IMR-90 (cell line): ENCODE measurements at regions not wholly inside any gene's neighbourhood (a gene's known extent, or its start where the extent isn't known, plus 50 kb on each side); places are given as distances from the start of the nearest gene placed in this dataset.

Experiments used
- FOS ChIP-seq: fragments of 150-350 bp; IDR thresholded peaks from 2 replicates; pipeline ENCODE4 v1.6.1; 2016; ENCODE audit warnings: low read depth, low read length
- POLR2A ChIP-seq: IDR thresholded peaks from 2 replicates; pipeline ENCODE4 v1.6.1; 2012; ENCODE audit warnings: mild to moderate bottlenecking, low read depth, low read length
- TF ChIP-seq, protein P1 (sequence below): conservative IDR thresholded peaks from 2 replicates; pipeline ENCODE4 v1.5.1; 2012; ENCODE audit warnings: mild to moderate bottlenecking, low read depth, low read length, improper control_type of control experiment
- TF ChIP-seq, protein P2 (sequence below): fragments of 150-350 bp; IDR thresholded peaks from 2 replicates; pipeline ENCODE4 v1.6.1; 2016; ENCODE audit warnings: low read depth, mild to moderate bottlenecking, low read length, moderate library complexity, borderline replicate concordance

DNA sequence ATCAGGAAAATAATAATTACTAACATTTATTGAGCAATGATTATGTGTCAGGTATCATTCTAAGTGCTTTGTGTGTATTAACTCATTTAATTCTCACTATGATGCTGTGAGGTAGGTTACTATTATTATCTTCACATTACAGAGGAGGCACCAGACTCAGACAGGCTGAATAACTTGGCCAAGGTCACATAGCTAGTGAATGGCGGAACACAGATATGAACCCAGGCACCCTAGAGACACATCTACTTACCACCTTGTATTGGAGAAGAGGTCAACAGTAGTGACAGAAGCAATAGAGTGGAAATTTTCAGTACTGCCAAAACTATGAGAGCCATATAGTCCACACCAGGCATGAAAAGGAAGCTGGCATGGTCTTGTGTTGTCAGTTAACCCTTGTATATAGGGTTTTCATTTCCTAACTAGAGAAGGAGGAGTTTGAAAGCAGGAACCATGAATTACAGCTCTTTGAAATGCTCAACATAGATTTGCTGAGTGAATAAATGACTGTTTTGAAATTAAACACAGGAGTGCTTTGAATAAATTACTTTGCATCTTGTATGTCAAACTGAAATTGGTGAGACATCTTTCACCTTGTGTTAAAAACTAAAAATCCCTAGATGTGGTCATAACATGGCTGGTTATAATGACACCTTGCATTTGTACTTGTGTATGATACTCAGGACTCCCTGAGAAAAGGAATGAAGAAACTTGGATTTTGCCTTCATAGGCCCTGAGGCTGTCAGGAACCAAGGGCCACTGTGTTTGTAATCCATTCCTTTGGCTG, 71.8 kb downstream of the RTL9 start:
- TF ChIP-seq, protein P1, sequence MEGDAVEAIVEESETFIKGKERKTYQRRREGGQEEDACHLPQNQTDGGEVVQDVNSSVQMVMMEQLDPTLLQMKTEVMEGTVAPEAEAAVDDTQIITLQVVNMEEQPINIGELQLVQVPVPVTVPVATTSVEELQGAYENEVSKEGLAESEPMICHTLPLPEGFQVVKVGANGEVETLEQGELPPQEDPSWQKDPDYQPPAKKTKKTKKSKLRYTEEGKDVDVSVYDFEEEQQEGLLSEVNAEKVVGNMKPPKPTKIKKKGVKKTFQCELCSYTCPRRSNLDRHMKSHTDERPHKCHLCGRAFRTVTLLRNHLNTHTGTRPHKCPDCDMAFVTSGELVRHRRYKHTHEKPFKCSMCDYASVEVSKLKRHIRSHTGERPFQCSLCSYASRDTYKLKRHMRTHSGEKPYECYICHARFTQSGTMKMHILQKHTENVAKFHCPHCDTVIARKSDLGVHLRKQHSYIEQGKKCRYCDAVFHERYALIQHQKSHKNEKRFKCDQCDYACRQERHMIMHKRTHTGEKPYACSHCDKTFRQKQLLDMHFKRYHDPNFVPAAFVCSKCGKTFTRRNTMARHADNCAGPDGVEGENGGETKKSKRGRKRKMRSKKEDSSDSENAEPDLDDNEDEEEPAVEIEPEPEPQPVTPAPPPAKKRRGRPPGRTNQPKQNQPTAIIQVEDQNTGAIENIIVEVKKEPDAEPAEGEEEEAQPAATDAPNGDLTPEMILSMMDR: no peak
- TF ChIP-seq POLR2A: no peak
- no peak for TF ChIP-seq FOS
- TF ChIP-seq, protein P2, sequence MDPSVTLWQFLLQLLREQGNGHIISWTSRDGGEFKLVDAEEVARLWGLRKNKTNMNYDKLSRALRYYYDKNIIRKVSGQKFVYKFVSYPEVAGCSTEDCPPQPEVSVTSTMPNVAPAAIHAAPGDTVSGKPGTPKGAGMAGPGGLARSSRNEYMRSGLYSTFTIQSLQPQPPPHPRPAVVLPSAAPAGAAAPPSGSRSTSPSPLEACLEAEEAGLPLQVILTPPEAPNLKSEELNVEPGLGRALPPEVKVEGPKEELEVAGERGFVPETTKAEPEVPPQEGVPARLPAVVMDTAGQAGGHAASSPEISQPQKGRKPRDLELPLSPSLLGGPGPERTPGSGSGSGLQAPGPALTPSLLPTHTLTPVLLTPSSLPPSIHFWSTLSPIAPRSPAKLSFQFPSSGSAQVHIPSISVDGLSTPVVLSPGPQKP: no peak
